Transverse colon (tissue), 3 donors: ENCODE measurements at regions not wholly inside any gene's neighbourhood (a gene's known extent, or its start where the extent isn't known, plus 50 kb on each side); places are given as distances from the start of the nearest gene placed in this dataset.

Experiments
- CTCF ChIP-seq, 5 experiments: fragments of 200-600 bp in 3 of 5; fragments of 450-650 bp in 2 of 5; sonication (generic) in 3 of 5; IDR thresholded peaks; 1 replicate in 2 of 5; 2 replicates in 3 of 5; pipeline ENCODE4 v1.5.1; 2016 to 2017; ENCODE audit warnings: antibody characterized with exemption in 5 of 5, inconsistent platforms in 3 of 5, mild to moderate bottlenecking in 2 of 5, moderate library complexity in 1 of 5
- POLR2A ChIP-seq: fragments of 450-650 bp; IDR thresholded peaks from one replicate; pipeline ENCODE4 v1.6.1; 2016; ENCODE audit warnings: antibody characterized with exemption, mild to moderate bottlenecking, moderate library complexity

GRCh38 chr13:109401307-109401706, 385.1 kb downstream of the IRS2 start:
- TF ChIP-seq POLR2A (no peak), CTCF (IDR thresholded peaks at IDR 0.05) (no peak)
